GM19099 (cell line): ENCODE measurements at regions not wholly inside any gene's neighbourhood (a gene's known extent, or its start where the extent isn't known, plus 50 kb on each side); places are given as distances from the start of the nearest gene placed in this dataset.

Source experiments
- POLR2A ChIP-seq: IDR thresholded peaks from 3 replicates; pipeline ENCODE4 v1.6.1; 2011; ENCODE audit warnings: low read depth; ENCODE audit not compliant: insufficient read length; ENCODE audit errors: extremely low read depth

DNA sequence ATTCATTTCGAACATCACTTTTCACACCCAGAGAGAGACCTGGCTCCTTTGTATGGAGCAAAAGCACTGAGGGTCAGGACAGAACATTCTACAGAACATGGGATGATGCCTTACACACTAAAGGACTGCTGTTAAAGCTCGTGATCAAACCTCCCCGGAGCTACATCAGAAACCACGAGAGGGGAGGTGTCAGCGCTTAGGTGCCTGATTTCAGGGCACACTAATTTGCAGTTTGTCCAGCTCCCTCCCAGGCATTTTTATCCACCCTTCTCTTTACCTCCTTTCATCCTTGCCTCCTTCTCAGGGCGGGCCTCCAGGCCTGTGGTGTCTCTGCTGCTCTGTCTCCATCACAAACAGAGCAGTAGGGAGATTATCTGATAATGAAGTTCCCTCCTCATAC lies 127.5 kb downstream of the VPREB1 start:
- no peak for TF ChIP-seq POLR2A

GRCh38 chr22:22374163-22374562 lies 129.6 kb downstream of the VPREB1 start:
- TF ChIP-seq POLR2A, result no peak

DNA sequence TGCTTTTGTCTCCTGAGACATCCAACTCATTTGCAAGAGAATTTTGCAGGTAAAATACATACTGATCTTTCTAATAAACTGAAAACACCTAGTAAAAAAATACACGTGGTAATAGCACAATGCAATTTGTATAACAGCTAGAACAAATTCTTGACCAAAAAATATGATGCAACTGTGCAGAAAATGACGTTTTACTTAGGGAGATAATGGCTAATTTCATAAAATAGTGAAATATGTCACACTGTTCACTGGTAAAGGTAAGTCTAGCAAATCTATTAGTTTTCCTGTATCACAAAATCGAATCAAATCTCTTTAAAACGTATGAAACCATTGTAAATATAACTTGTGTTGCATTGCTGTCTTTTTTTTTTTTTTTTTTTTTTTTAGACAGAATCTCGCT lies 130.0 kb downstream of the VPREB1 start:
- no peak for TF ChIP-seq POLR2A

DNA sequence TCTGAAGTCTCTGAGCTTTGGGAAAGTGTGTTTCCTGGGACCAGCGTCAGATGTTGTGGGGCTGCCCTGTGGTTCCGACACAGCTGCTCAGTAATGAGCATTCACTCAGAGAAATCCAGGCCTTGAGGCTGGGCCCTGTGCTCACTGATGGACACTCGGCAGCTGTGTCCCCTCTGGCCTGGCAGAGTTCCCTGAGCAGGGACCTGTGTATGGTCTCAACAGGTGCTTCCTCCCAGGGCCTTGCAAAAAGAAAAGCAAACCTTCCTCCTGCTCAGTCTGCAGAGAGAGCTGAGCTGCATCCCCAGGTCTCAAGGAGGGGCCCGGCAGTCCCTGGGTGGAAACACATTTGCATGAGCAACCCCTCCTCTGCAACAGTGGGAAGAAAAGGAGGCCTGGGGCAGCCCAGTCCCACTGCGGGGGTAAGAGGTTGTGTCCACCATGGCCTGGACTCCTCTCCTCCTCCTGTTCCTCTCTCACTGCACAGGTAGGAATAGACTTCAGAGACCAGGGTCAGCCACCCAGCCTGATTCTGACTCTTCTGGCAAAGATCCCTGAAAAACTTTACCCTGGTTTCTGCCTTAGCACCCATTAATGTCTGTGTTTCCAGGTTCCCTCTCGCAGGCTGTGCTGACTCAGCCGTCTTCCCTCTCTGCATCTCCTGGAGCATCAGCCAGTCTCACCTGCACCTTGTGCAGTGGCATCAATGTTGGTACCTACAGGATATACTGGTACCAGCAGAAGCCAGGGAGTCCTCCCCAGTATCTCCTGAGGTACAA lies 131.2 kb downstream of the VPREB1 start:
- no peak for TF ChIP-seq POLR2A

DNA sequence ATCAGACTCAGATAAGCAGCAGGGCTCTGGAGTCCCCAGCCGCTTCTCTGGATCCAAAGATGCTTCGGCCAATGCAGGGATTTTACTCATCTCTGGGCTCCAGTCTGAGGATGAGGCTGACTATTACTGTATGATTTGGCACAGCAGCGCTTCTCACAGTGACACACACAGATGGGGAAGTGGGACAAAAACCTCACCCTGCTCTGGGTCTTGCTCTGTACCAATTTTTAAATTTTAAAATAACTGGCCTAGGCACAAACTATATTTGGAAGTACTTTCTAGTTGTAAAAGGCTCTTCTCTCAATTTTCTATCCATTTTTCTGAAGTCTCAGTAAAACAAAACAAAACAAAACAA lies 131.7 kb downstream of the VPREB1 start:
- TF ChIP-seq POLR2A, result no peak

DNA sequence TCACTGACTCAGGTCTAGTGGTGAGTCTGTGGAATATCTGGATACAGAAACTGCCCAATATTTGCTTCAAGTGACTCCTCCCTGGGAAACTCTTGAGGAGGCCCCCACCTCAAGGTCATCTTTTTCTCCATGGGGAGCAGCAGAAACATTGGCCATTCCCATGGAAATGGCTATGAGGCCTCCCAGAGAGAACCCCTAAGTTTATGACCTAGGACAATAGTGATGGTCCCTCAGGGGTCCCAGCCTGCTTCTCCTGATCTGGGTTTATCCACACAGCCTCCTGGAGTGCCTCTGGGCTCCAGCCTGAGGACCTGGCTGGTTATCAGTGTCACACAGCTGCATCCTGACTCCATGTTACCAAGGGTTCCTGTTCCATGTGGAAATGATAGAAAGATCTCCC lies 131.2 kb downstream of the ZNF280B start:
- TF ChIP-seq POLR2A, result no peak

GRCh38 chr22:22378446-22379415 lies 129.8 kb downstream of the ZNF280B start:
- no peak for TF ChIP-seq POLR2A

DNA sequence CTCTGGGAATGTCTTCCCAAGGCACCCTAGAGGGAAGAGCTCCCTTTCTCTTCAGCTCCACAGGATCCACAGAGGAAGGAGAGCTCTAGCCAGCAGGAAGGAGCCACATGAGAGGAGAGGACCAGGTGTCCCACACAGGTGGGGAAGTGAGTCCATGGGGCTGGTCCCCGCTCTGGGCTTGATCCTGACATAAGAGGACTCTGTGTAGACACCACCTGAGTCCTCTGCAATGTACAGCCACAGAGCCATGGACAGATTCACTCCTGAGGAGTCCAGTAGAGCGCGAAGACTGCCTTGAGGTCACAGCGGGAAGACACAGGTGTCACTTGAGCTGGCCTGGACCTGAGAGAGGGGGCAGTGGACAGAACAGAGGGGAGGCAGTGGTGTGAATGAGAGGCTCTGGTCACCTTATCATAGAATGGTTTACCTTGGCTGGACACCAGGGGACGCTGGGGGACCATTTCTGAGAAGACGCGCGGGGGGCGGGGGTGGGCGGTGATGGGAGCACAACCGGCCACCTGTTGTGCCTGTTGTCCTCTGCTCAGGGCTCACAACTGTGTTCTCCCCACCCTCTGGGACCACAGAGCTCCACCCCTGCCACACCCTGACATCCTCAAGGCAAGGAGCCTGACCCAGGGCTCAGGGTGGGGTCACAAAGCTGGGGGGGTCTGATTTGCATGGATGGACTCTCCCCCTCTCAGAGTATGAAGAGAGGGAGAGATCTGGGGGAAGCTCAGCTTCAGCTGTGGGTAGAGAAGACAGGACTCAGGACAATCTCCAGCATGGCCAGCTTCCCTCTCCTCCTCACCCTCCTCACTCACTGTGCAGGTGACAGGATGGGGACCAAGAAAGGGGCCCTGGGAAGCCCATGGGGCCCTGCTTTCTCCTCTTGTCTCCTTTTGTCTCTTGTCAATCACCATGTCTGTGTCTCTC lies 128.2 kb downstream of the ZNF280B start:
- no peak for TF ChIP-seq POLR2A

DNA sequence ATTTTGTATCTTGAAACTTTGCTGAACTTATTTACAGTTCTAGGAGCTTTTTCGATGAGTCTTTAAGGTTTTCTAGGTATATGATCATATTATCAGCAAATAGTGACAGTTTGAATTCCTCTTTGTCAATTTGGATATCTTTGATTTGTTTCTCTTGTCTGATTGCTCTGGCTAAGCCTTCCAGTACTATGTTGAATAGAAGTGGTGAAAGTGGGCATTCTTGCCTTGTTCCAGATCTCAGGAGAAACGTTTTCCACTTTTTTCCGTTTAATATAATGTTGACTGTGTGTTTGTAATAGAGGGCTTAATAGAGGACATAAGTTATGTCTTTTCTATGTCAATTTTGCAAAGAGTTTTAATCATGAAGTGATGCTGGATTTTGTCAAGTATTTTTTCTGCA lies 124.3 kb downstream of the ZNF280B start:
- no peak for TF ChIP-seq POLR2A

DNA sequence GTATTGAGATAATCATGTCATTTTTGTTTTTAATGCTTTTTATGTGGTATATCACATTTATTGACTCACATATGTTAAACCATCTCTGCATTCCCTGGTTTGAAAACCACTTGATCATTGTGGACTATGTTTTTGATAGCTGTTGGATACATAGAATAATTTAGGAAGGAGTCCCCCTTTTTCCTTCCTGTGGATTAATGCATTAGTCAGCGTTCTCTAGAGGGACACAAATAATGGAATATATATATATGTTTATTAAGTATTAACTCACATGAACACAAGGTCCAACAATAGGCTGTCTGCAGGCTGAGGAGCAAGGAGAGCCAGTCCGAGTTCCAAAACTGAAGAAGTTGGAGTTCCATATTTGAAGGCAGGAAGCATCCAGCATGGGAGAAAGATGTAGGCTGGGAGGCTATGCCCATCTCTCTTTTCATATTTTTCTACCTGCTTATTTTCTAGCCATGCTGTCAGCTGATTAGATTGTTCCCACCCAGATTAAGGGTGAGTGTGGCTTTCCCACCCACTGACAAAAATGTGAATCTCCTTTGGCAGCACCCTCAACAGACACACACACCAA lies 123.8 kb downstream of the ZNF280B start:
- TF ChIP-seq POLR2A, result no peak

DNA sequence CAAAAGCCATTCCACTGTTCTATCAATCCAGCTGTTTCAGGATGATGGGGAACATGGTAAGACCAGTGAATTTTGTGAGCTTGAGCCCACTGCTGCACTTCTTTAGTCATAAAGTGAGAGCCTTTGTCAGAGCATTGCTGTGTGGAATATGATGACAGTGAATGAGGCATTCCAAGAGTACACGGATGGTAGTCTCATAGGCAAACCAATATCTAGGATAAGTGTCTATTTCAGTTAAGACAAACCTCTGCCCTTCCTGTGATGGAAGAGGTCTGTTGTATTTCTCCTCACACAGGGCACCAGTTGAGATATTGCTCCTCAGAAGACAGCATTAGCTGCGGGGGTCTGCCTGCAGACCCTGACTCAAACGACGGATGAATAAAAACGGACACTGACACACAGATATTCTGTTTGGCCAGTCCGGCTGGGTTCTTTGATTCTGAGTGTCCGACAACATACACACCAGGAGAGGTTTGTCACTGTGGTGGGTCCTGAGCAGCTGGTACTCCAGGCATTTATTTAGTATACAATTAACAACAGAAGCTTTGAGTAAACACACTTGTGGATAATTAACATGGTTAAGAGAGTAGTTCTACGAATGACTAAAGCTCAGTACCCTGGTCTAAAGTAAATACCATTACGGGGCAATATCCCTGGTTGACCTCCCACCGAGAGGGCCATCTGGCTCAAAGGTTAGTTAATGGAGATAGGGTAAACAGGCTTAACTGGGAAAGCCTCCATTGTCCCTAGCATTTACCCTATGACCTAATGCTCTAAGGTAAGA lies 121.7 kb downstream of the ZNF280B start:
- TF ChIP-seq POLR2A, result no peak

GRCh38 chr22:22387386-22387736 lies 121.2 kb downstream of the ZNF280B start:
- no peak for TF ChIP-seq POLR2A

- no peak for TF ChIP-seq POLR2A
Measured at GRCh38 chr22:22388090-22388489, 120.5 kb downstream of the ZNF280B start.

GRCh38 chr22:22388494-22388893 lies 120.0 kb downstream of the ZNF280B start:
- TF ChIP-seq POLR2A, result no peak
